HepG2 (cell line): ENCODE measurements at regions not wholly inside any gene's neighbourhood (a gene's known extent, or its start where the extent isn't known, plus 50 kb on each side); places are given as distances from the start of the nearest gene placed in this dataset.

Source experiments
- ATAC-seq: fragments of 200-7000 bp; cut with Tn5 transposase; 3 replicates; pipeline ENCODE4 v1.9.1; 2020; ENCODE audit warnings: mild to moderate bottlenecking, moderate library complexity
- BruUV-seq: library from RNA; stranded (reverse); fragments of 400-500 nt; replicated peaks from 2 replicates; lab custom pipeline; 2021; lab: Mats Ljungman, UMichigan
- CTCF ChIA-PET: fragments of 300-600 bp; formaldehyde crosslinking; extraction: SDS; loops from one replicate; lab custom pipeline; 2021; ENCODE audit warnings: low total read pairs, inconsistent platforms, low intra/inter-chr PET ratio; lab: Yijun Ruan, JAX
- POLR2A ChIA-PET: fragments of 350-600 bp; sonication (Branson Sonifier 250); formaldehyde crosslinking; loops from one replicate; lab custom pipeline; 2020; ENCODE audit warnings: antibody characterized with exemption, inconsistent platforms; lab: Yijun Ruan, JAX
- DNase-seq: peaks from one replicate; pipeline ENCODE4 v3.0.0-alpha.2; 2015; ENCODE audit warnings: low spot score
- FAIRE-seq: peaks from 3 replicates; lab custom pipeline; 2011; peaks lifted over from hg19 to GRCh38; lab: Jason Lieb, UNC
- H2AFZ ChIP-seq: one replicate; pipeline ENCODE4 v1.6.1; 2011; ENCODE audit warnings: low read length, inconsistent platforms
- H3K27ac ChIP-seq: fragments of 300-600 bp; 3 replicates; pipeline ENCODE4 v1.8.0; 2011; ENCODE audit warnings: mixed run types, mild to moderate bottlenecking, mixed read lengths, low read length, inconsistent platforms; ENCODE audit not compliant: insufficient read depth; ENCODE audit errors: extremely low read length
- H3K27me3 ChIP-seq, 2 experiments: fragments of 200-600 bp in 1 of 2; 2 replicates in 1 of 2; 3 replicates in 1 of 2; pipeline versions ENCODE4 v1.6.0 to v1.8.0; 2011; ENCODE audit warnings: low read length in 2 of 2, mild to moderate bottlenecking in 2 of 2, moderate library complexity in 2 of 2, inconsistent platforms in 1 of 2; ENCODE audit not compliant: insufficient read depth in 2 of 2, control insufficient read depth in 1 of 2
- H3K36me3 ChIP-seq, 2 experiments: fragments of 200-600 bp in 1 of 2; replicated peaks in 1 of 2; 2 replicates in 1 of 2; 3 replicates in 1 of 2; pipeline versions ENCODE4 v1.5.1 to v1.8.0; 2011; ENCODE audit warnings: low read length in 2 of 2, inconsistent platforms in 1 of 2; ENCODE audit not compliant: insufficient read depth in 2 of 2, control insufficient read depth in 1 of 2
- H3K4me1 ChIP-seq: 2 replicates; pipeline ENCODE4 v1.5.1; 2012; ENCODE audit warnings: low read length, inconsistent platforms; ENCODE audit not compliant: insufficient read depth
- H3K4me2 ChIP-seq: 2 replicates; pipeline ENCODE4 v1.6.0; 2011; ENCODE audit warnings: low read depth, low read length, inconsistent platforms
- H3K4me3 ChIP-seq, 3 experiments: fragments of 200-600 bp in 1 of 3; sonication (generic), shearing (Covaris generic) in 1 of 3; replicated peaks in 1 of 3; 2 replicates each; pipeline ENCODE4 v1.5.1; 2011 to 2016; ENCODE audit warnings: low read length in 3 of 3, inconsistent platforms in 2 of 3, low read depth in 2 of 3, mild to moderate bottlenecking in 2 of 3, control low read depth in 1 of 3, mixed read lengths in 1 of 3; ENCODE audit not compliant: insufficient read depth in 1 of 3
- H3K79me2 ChIP-seq: one replicate; pipeline ENCODE4 v1.6.1; 2011; ENCODE audit warnings: low read length, inconsistent platforms; ENCODE audit not compliant: insufficient read depth
- H3K9ac ChIP-seq: 2 replicates; pipeline ENCODE4 v1.6.0; 2011; ENCODE audit warnings: mild to moderate bottlenecking, low read depth, low read length, inconsistent platforms; ENCODE audit not compliant: insufficient read depth
- H3K9me3 ChIP-seq: 2 replicates; pipeline ENCODE4 v1.5.1; 2012; ENCODE audit warnings: mild to moderate bottlenecking, low read length
- H4K20me1 ChIP-seq: 2 replicates; pipeline ENCODE4 v1.6.0; 2011; ENCODE audit warnings: inconsistent platforms, mild to moderate bottlenecking, low read length, moderate library complexity; ENCODE audit not compliant: insufficient read depth
- ARID2 ChIP-seq: sonication (generic); formaldehyde crosslinking; IDR thresholded peaks from 2 replicates; pipeline ENCODE4 v1.8.1; 2022; ENCODE audit warnings: mild to moderate bottlenecking, missing genetic modification reagents, borderline replicate concordance
- ARNT ChIP-seq: fragments of 450-650 bp; IDR thresholded peaks from 2 replicates; pipeline ENCODE4 v1.6.1; 2017
- CEBPB ChIP-seq: IDR thresholded peaks from 2 replicates; pipeline ENCODE4 v1.6.1; 2011; ENCODE audit warnings: low read depth, low read length, improper control_type of control experiment, borderline replicate concordance
- GZF1 ChIP-seq: sonication (generic); formaldehyde crosslinking; IDR thresholded peaks from 2 replicates; pipeline ENCODE4 v1.5.1; 2020; ENCODE audit warnings: mild to moderate bottlenecking, missing genetic modification reagents
- MTA3 ChIP-seq: sonication (generic); formaldehyde crosslinking; IDR thresholded peaks from 2 replicates; pipeline ENCODE4 v1.4.0; 2020; ENCODE audit warnings: missing genetic modification reagents
- MTF2 ChIP-seq: sonication (generic); formaldehyde crosslinking; IDR thresholded peaks from 2 replicates; pipeline ENCODE4 v1.5.0; 2020; ENCODE audit warnings: missing genetic modification reagents, borderline replicate concordance
- NCOA1 ChIP-seq: sonication (generic); formaldehyde crosslinking; IDR thresholded peaks from 2 replicates; pipeline ENCODE4 v1.9.0; 2021; ENCODE audit warnings: missing genetic modification reagents
- NR2F1 ChIP-seq, 2 experiments: fragments of 450-650 bp in 1 of 2; formaldehyde crosslinking in 1 of 2; IDR thresholded peaks; 2 replicates each; pipeline versions ENCODE4 v1.5.0 to v1.6.1; 2016 to 2020; ENCODE audit warnings: mild to moderate bottlenecking in 1 of 2, missing compliant biosample characterization in 1 of 2, missing genetic modification reagents in 1 of 2, moderate library complexity in 1 of 2
- PAF1 ChIP-seq: IDR thresholded peaks from 2 replicates; pipeline ENCODE4 v1.6.1; 2016; ENCODE audit warnings: missing genetic modification reagents, missing compliant biosample characterization
- PHF21A ChIP-seq: sonication (generic); formaldehyde crosslinking; IDR thresholded peaks from 2 replicates; pipeline ENCODE4 v1.5.0; 2020; ENCODE audit warnings: mild to moderate bottlenecking, missing genetic modification reagents
- PLRG1 ChIP-seq: fragments of 450-650 bp; conservative IDR thresholded peaks from 2 replicates; pipeline ENCODE4 v1.6.1; 2016
- RAD51 ChIP-seq: fragments of 450-650 bp; IDR thresholded peaks from 2 replicates; pipeline ENCODE4 v1.6.1; 2016; ENCODE audit warnings: borderline replicate concordance
- RFX1 ChIP-seq: fragments of 450-650 bp; IDR thresholded peaks from 2 replicates; pipeline ENCODE4 v1.6.1; 2017
- RORA ChIP-seq: sonication (generic); formaldehyde crosslinking; IDR thresholded peaks from 2 replicates; pipeline ENCODE4 v1.5.0; 2020; ENCODE audit warnings: mild to moderate bottlenecking, missing genetic modification reagents, moderate library complexity
- SMAD3 ChIP-seq: sonication (generic); formaldehyde crosslinking; IDR thresholded peaks from 2 replicates; pipeline ENCODE4 v1.4.0; 2020; ENCODE audit warnings: missing genetic modification reagents
- ZNF546 ChIP-seq: sonication (generic); formaldehyde crosslinking; conservative IDR thresholded peaks from 2 replicates; pipeline ENCODE4 v1.8.1; 2023; ENCODE audit warnings: mild to moderate bottlenecking, missing genetic modification reagents
- ZNF691 ChIP-seq: sonication (generic); formaldehyde crosslinking; IDR thresholded peaks from 2 replicates; pipeline ENCODE4 v1.4.0; 2020; ENCODE audit warnings: missing genetic modification reagents, low read depth, mild to moderate bottlenecking, borderline replicate concordance
- ZNF75D ChIP-seq: sonication (generic); formaldehyde crosslinking; IDR thresholded peaks from 2 replicates; pipeline ENCODE4 v1.8.1; 2023; ENCODE audit warnings: missing genetic modification reagents, mild to moderate bottlenecking, borderline replicate concordance
- ZSCAN21 ChIP-seq: sonication (generic); formaldehyde crosslinking; IDR thresholded peaks from 2 replicates; pipeline ENCODE4 v1.8.0; 2022; ENCODE audit warnings: mild to moderate bottlenecking, missing genetic modification reagents, moderate library complexity, borderline replicate concordance
- WGBS: methylation state at CpG from one replicate; pipeline ENCODE4 v1.1.6; 2017; ENCODE audit warnings: low lambda C conversion rate; 5-methylcytosine and 5-hydroxymethylcytosine counted together
- in situ Hi-C: cut with HindIII; loops from 2 replicates; pipeline ENCODE4 v1.10.0; 2017; ENCODE audit warnings: low pct_unique_long_range_greater_than_20kb; ENCODE audit not compliant: extremely low pct_ligation_motif_present
- intact Hi-C: fragments of 100-400 bp; cut with micrococcal nuclease; formaldehyde crosslinking; loops from one replicate; pipeline ENCODE4 v1.10.0; 2022; ENCODE audit not compliant: unreplicated experiment

DNA sequence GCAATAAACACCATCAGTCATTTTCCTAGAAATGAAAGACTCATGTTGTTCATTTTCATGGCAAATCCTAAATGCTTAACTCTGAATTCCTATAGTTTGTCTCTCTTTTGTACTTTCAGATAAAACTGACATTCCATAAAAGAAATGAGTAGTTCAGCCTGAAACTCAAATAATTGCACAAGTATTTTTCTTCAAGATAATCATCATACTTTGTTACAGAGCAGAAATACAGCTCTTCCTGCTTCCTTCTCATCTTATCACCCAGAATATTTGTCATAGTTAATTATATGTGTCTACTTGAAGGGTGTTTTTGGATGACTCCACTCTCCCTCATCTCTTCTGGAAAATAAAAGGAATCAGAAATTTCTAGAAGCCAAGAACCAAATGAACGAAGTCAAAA, 141.1 kb downstream of the HNMT start:
- CTCF ChIA-PET = no interaction called here
- Histone ChIP-seq H4K20me1 (no peaks in the 10 kb centered on the region), H3K4me2 (no peak overlapping the region), H3K27me3 (no peaks in the 10 kb centered on the region), H3K27ac (no peak overlapping the region), H3K4me1 (peaks cover 43% of the 10 kb centered on the region), H3K36me3 (no peaks in the 10 kb centered on the region), H3K9me3 (no peaks in the 10 kb centered on the region), H3K9ac (no peak overlapping the region), H3K79me2 (no peaks in the 10 kb centered on the region), H3K4me3 (no peak overlapping the region), H2AFZ (no peak overlapping the region)
- no peak for FAIRE-seq
- no TSS peak for BruUV-seq
- intact Hi-C loops = no loop called here
- no peak for DNase-seq
- WGBS = 94% methylated on average over 1 of the region's 1 CpG
- in situ Hi-C loops = no loop called here
- TF ChIP-seq ZNF75D (CRISPR knock-in tag) = no peak
- no peak for TF ChIP-seq PAF1 (CRISPR knock-in tag)
- TF ChIP-seq SMAD3 (CRISPR knock-in tag) = no peak
- no peak for TF ChIP-seq ZSCAN21 (CRISPR knock-in tag)
- no peak for TF ChIP-seq ZNF546 (CRISPR knock-in tag)
- TF ChIP-seq MTF2 (CRISPR knock-in tag) = no peak
- TF ChIP-seq CEBPB = no peak
- TF ChIP-seq ARNT = no peak
- TF ChIP-seq ARID2 (CRISPR knock-in tag) = no peak
- no peak for TF ChIP-seq RAD51
- TF ChIP-seq PLRG1 = no peak
- no peak for TF ChIP-seq GZF1 (CRISPR knock-in tag)
- no peak for TF ChIP-seq ZNF691 (CRISPR knock-in tag)
- TF ChIP-seq NCOA1 (CRISPR knock-in tag) = no peak
- TF ChIP-seq NR2F1 (CRISPR knock-in tag; IDR thresholded peaks at IDR 0.05) = no peak
- TF ChIP-seq MTA3 = no peak
- no peak for TF ChIP-seq RFX1
- TF ChIP-seq RORA (CRISPR knock-in tag) = no peak
- no peak for TF ChIP-seq PHF21A (CRISPR knock-in tag)
- POLR2A ChIA-PET = no interaction called here
- no peak for ATAC-seq
